ENCODE measurements at regions not wholly inside any gene's neighbourhood (a gene's known extent, or its start where the extent isn't known, plus 50 kb on each side); places are given as distances from the start of the nearest gene placed in this dataset.

- no peak for TF ChIP-seq POLR2A (IDR thresholded peaks at IDR 0.05)
- TF ChIP-seq CTCF (IDR thresholded peaks at IDR 0.05), result no peak
These were observed 72.5 kb upstream of the NEDD9 start for GRCh38 chr6:11304946-11305345.

Data from Peyer's patch (tissue), 4 donors.